GM21360 (cell line): ENCODE measurements at regions not wholly inside any gene's neighbourhood (a gene's known extent, or its start where the extent isn't known, plus 50 kb on each side); places are given as distances from the start of the nearest gene placed in this dataset.

Experiments used
- ATAC-seq: cut with Tn5 transposase; IDR thresholded peaks from one replicate; pipeline ENCODE4 v1.9.1; 2021; ENCODE audit warnings: mild to moderate bottlenecking, moderate library complexity; ENCODE audit not compliant: unreplicated experiment

- no peak for ATAC-seq
Measured at GRCh38 chr17:77817953-77818352, 140.6 kb upstream of the TNRC6C start.

GRCh38 chr17:77819497-77819896 is 139.0 kb upstream of the TNRC6C start:
- no peak for ATAC-seq

GRCh38 chr17:77821114-77821513 is 137.4 kb upstream of the TNRC6C start:
- no peak for ATAC-seq

GRCh38 chr17:77822302-77823030 is 136.0 kb upstream of the TNRC6C start:
- no peak for ATAC-seq

- ATAC-seq, result no peak
Measured at GRCh38 chr17:77824102-77824779, 134.3 kb upstream of the TNRC6C start.

- no peak for ATAC-seq
Measured at GRCh38 chr17:77824780-77825280, 133.7 kb upstream of the TNRC6C start.

- ATAC-seq, result no peak
Measured at GRCh38 chr17:77825621-77826020, 132.9 kb upstream of the TNRC6C start.

GRCh38 chr17:77826132-77826873 is 132.2 kb upstream of the TNRC6C start:
- no peak for ATAC-seq

- no peak for ATAC-seq
Measured at GRCh38 chr17:77827039-77827438, 131.5 kb upstream of the TNRC6C start.

- ATAC-seq, result no peak
Measured at GRCh38 chr17:77827511-77827910, 131.0 kb upstream of the TNRC6C start.

GRCh38 chr17:77828749-77829539 is 129.6 kb upstream of the TNRC6C start:
- ATAC-seq, result no peak

- no peak for ATAC-seq
Measured at GRCh38 chr17:77829843-77830799, 128.4 kb upstream of the TNRC6C start.

- ATAC-seq, result no peak
Measured at GRCh38 chr17:77830816-77831473, 127.6 kb upstream of the TNRC6C start.

GRCh38 chr17:77831474-77832179 is 126.9 kb upstream of the TNRC6C start:
- ATAC-seq, result no peak

- no peak for ATAC-seq
Measured at GRCh38 chr17:77832180-77832560, 126.3 kb upstream of the TNRC6C start.

GRCh38 chr17:77833769-77834168 is 124.7 kb upstream of the TNRC6C start:
- ATAC-seq, result no peak

GRCh38 chr17:77834170-77835115 is 124.1 kb upstream of the TNRC6C start:
- no peak for ATAC-seq
